NCI-H82 treated with DMSO at 0.1 percent for 48 hours (cell line): ENCODE measurements at regions not wholly inside any gene's neighbourhood (a gene's known extent, or its start where the extent isn't known, plus 50 kb on each side); places are given as distances from the start of the nearest gene placed in this dataset.

Source experiments
- DNase-seq: peaks from one replicate; lab custom pipeline; 2025; ENCODE audit not compliant: unreplicated experiment; lab: John Stamatoyannopoulos, UW

- DNase-seq: no peak
Observed at GRCh38 chr20:55291261-55291660, 714.1 kb downstream of the CBLN4 start.

- DNase-seq: no peak
Observed at GRCh38 chr20:55283889-55284288, 721.4 kb downstream of the CBLN4 start.

DNA sequence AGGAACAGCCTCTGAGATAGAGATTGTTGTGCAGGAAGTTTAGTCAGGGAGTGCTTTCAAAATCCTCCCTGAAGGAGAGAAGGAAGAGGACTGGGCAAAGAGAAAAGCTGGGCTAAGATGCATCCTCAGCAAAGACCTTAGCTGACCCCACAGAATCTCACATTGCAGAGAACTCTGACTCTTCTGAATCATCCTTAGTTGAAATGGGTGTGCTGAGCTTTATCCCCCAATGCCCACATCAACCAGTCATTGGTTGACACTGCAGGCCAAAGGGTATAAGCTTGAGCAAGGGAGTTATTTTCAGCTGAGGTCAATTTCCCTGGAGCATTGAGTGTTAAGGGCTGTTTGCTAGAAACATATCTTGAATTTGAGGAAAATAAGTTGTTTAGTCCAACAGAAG, 732.2 kb downstream of the CBLN4 start:
- no peak for DNase-seq

GRCh38 chr20:55271371-55271770, 733.9 kb downstream of the CBLN4 start:
- DNase-seq: no peak

DNA sequence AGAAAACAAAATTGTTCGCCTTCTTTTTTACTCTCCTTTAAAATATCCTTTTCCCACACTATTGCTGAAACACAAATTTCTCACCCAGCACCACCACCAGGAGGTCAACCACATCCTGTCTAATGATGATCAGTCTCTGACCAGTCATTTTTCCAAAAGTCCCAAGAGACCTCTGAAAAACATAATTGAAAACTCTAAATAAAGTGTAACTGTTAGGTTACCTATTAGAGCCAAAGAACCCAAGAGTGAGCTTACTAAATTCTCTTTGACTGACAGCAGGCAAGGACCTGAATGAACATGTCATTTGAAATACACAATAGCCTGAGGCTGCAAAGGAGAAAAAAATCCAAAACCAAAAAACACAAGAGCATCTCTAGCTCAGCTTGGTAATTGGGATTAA, 735.4 kb downstream of the CBLN4 start:
- no peak for DNase-seq

GRCh38 chr20:55266361-55266760, 739.0 kb downstream of the CBLN4 start:
- DNase-seq: no peak

DNA sequence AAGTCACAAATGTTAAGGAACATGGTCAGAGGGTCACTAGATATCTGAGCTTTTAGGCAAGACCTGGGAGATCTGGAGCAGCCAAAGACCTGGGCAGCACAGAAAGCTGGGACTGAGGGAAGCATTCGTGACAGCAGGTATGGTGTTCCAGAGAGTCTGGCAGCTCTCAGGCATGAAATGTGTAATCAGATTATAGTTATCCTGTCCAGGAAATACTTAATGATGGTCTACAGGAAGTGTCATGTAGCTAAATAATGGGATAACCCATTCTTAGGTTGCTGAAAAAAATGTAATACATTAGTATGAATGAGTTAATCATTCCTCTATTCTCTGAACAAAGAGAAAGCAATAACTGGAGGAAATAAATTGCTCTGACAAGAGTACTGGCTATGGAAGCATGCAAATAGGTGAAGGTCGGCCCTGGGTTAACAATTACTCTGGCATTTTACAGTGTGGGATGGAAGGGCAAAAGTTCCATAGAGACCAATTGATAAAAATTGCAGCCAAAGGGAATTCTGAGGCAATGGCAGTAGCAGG, 740.5 kb downstream of the CBLN4 start:
- no peak for DNase-seq

- no peak for DNase-seq
Observed at GRCh38 chr20:55258559-55258958, 746.8 kb downstream of the CBLN4 start.

DNA sequence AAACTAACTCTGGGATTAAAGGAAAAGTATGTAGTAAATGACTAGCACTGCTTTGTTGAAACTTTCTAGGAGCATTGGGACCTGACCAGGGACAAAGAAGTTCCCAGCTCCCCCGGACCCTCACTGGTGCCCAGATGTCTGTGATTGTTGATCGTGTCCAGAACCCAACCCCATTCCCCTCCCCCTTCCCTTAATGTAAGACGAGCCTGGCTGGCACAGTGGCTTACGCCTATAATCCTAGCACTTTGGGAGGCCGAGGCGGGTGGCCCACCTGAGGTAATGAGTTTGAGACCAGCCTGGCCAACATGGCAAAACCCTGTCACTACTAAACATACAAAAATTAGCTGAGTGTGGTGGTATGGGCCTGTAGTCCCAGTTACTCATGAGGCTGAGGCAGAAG, 750.3 kb downstream of the CBLN4 start:
- no peak for DNase-seq

DNA sequence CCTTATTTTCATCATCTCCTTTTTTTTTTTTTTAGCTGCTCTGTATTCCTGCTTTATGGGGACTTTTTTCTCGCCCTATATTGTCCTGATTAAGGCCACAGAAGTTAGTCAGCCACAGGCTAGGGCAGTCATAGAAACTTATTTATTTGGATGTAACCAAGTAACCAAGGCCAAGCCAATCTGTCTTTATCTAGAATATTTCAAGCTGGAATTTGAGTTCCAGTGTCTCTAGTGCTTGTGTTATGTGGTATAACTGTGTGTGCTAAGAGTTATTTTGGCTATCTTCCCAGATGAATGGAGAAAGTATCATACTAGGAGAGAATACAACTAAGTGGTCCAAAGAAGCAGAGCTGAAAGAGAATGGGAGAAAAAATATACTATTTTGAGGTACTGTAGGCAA, 751.5 kb downstream of the CBLN4 start:
- no peak for DNase-seq

GRCh38 chr20:55252521-55252920, 752.8 kb downstream of the CBLN4 start:
- no peak for DNase-seq

DNA sequence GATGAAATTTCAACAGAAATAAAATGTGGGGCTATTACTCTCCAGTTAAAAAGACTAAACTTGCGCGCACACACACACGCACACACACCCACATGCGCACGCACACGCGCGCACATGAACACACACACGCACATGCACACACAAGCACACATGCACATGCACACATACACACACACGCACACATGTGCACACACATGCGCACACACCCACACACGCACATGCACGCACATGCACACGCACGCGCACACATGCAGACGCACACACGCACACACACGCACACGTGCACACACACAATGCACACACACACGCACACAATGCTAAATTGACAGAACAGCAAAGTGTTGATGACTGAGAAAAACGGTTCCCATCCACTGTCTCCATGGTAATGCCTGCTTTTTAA, 754.1 kb downstream of the CBLN4 start:
- no peak for DNase-seq

DNA sequence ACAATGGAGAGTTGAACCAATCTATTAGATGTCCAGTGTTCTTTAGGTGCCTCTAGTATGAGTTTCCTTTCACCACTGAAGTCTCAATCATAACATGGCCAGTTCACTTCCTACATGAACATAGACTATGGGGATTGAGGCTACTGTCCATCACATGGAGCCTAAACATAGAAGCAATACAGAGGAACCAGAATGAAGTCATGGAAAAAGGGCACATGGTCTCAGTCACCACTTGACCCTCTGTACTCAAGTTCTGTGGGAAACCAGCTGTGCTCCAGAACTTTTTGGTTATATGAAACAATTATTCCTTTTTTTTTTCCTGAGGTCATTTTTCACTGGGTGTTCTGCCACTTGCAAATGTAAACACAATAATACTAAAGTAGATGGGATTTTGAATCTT, 762.5 kb downstream of the CBLN4 start:
- no peak for DNase-seq

- DNase-seq: no peak
Observed at GRCh38 chr20:55239269-55239668, 763.9 kb downstream of the DOK5 start.

DNA sequence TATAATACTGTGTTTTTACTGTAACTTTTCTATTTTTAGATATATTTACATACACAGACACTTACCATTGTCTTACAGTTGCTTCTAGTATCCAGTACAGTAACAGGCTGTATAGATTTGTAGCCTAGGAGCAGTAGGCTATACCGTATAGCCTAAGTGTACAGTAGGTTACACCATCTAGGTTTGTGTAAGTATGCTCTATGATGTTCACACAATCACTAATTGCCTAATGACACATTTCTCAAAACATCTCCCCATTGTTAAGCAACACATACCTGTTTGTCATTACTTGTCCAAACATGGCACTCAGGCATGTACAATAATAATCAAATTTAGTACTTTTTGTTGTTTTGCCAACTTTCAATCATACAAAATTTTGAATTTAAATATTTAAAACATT, 757.3 kb downstream of the DOK5 start:
- no peak for DNase-seq

GRCh38 chr20:55229451-55229850, 754.1 kb downstream of the DOK5 start:
- DNase-seq: no peak

- DNase-seq: no peak
Observed at GRCh38 chr20:55216525-55217242, 741.3 kb downstream of the DOK5 start.

GRCh38 chr20:55213653-55214052, 738.3 kb downstream of the DOK5 start:
- DNase-seq: no peak

GRCh38 chr20:55211481-55211880, 736.1 kb downstream of the DOK5 start:
- no peak for DNase-seq

DNA sequence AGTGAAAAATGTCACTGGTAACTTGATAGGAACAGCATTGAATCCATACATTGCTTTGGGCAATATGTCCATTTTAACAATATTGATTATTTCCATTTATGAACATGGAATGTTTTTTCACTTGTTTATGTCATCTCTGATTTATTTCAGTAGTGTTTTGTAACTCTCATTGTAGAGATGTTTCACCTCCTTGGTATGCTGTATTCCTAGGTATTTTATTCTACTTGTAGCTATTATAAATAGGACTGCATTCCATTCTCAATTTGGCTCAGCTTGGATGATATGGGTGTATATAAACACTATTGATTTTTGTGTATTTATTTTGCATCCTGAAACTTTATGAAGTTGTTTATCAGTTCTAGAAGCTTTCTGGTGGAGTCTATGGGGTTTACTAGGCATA, 730.3 kb downstream of the DOK5 start:
- DNase-seq: no peak

- no peak for DNase-seq
Observed at GRCh38 chr20:55200317-55200716, 724.9 kb downstream of the DOK5 start.

GRCh38 chr20:55194947-55195346, 719.6 kb downstream of the DOK5 start:
- no peak for DNase-seq

DNA sequence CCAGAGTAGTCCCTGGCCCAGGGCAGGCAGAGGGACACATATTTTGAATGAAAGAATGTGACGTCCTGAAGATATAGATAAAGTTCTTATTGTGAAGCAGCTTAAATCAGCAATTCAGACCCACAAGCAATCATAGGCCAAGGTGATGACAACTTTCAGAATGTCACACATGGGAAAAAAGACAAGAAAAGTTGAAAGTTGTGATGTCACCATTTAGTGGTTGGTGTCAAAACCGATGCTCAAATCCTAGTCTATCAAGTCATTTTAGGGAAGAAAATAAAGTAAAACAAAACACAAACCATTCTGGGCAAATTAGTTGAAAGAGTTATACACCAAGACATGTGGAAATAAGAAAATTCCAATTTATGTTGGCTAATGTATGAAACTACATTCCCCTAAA, 710.8 kb downstream of the DOK5 start:
- no peak for DNase-seq
